Thoracic aorta (tissue), 2 donors: ENCODE measurements at regions not wholly inside any gene's neighbourhood (a gene's known extent, or its start where the extent isn't known, plus 50 kb on each side); places are given as distances from the start of the nearest gene placed in this dataset.

Source experiments
- ATAC-seq: fragments of 150-250 bp; one replicate; pipeline ENCODE4 v1.8.0; 2017; ENCODE audit warnings: low read depth; ENCODE audit not compliant: insufficient number of reproducible peaks, low FRiP score
- DNase-seq: peaks from one replicate; pipeline ENCODE4 v3.0.0-alpha.2; 2020; ENCODE audit warnings: low spot score
- H3K27ac ChIP-seq, 2 donors: fragments of 200-600 bp; sonication (generic); 1 replicate in 1 of 2; 2 replicates in 1 of 2; pipeline ENCODE4 v1.5.1; 2016; ENCODE audit warnings: mild to moderate bottlenecking in 2 of 2, moderate library complexity in 2 of 2
- H3K27me3 ChIP-seq: fragments of 200-600 bp; sonication (generic); replicated peaks from 2 replicates; pipeline ENCODE4 v1.6.0; 2016; ENCODE audit warnings: mild to moderate bottlenecking; ENCODE audit not compliant: insufficient read depth
- H3K36me3 ChIP-seq: fragments of 200-600 bp; sonication (generic); one replicate; pipeline ENCODE4 v1.5.1; 2016
- H3K4me1 ChIP-seq, 2 donors: fragments of 200-600 bp; sonication (generic); 1 replicate in 1 of 2; 2 replicates in 1 of 2; pipeline versions ENCODE4 v1.5.1 to v1.6.0; 2016; ENCODE audit warnings: low read depth in 2 of 2, mild to moderate bottlenecking in 1 of 2; ENCODE audit not compliant: control insufficient read depth in 1 of 2
- H3K4me3 ChIP-seq: fragments of 200-600 bp; sonication (generic); 2 replicates; pipeline ENCODE4 v1.5.1; 2016; ENCODE audit warnings: mild to moderate bottlenecking
- H3K9me3 ChIP-seq: fragments of 200-600 bp; sonication (generic); 2 replicates; pipeline ENCODE4 v1.5.1; 2016
- TF ChIP-seq, protein P1 (sequence below): fragments of 200-600 bp; sonication (generic); IDR thresholded peaks from one replicate; pipeline ENCODE4 v1.5.1; 2019; ENCODE audit warnings: antibody characterized with exemption

DNA sequence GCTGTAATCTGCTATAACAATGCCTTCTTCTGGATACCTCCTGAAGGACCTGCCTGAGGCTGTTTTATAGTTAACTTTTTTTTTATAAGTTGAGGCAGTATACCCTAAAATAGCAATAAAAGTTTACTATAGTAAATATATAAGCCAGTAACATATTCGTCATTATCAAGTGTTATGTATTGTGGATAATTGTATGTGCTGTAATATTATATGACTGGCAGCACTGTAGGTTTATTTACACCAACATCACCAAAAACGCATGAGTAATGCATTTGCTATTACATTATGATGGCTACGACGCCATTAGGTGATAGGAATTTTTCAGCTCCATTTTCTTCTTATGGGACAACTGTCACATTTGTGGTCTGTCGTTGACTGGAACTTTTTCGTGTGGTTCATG, 237.2 kb upstream of the PITX2 start:
- Histone ChIP-seq H3K4me1 (no peaks in the 10 kb centered on the region), H3K4me3 (no peak overlapping the region), H3K27me3 (no peaks in the 10 kb centered on the region), H3K27ac (no peak overlapping the region), H3K9me3 (no peaks in the 10 kb centered on the region), H3K36me3 (no peaks in the 10 kb centered on the region)
- ATAC-seq (no peak), DNase-seq (no peak)
- TF ChIP-seq, protein P1, sequence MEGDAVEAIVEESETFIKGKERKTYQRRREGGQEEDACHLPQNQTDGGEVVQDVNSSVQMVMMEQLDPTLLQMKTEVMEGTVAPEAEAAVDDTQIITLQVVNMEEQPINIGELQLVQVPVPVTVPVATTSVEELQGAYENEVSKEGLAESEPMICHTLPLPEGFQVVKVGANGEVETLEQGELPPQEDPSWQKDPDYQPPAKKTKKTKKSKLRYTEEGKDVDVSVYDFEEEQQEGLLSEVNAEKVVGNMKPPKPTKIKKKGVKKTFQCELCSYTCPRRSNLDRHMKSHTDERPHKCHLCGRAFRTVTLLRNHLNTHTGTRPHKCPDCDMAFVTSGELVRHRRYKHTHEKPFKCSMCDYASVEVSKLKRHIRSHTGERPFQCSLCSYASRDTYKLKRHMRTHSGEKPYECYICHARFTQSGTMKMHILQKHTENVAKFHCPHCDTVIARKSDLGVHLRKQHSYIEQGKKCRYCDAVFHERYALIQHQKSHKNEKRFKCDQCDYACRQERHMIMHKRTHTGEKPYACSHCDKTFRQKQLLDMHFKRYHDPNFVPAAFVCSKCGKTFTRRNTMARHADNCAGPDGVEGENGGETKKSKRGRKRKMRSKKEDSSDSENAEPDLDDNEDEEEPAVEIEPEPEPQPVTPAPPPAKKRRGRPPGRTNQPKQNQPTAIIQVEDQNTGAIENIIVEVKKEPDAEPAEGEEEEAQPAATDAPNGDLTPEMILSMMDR: no peak

DNA sequence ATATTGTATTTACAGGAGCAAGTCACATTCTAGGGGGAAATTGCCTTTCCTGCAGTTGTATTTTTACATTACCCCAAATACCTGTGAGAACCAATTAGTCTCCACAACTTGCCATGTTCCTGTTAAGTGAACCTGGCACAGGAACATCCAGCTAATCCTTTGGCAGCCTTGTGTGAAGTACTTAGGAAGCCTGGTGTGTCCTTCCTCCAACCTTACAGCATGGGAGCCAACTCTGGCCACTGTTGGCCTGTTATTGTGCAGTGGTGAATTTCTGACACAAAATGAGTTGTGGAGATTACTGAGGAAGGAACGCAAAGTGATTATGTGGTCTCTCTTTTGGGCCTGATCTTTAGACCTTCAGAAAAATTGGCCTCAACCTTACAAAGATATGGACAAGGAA, 238.0 kb upstream of the PITX2 start:
- no peak for DNase-seq
- no peak overlapping the region for H3K27ac ChIP-seq
- H3K9me3 ChIP-seq: no peaks in the 10 kb centered on the region
- H3K36me3 ChIP-seq: no peaks in the 10 kb centered on the region
- H3K4me1 ChIP-seq: no peaks in the 10 kb centered on the region
- no peaks in the 10 kb centered on the region for H3K27me3 ChIP-seq
- no peak overlapping the region for H3K4me3 ChIP-seq
- TF ChIP-seq, protein P1: no peak
- ATAC-seq: no peak

DNA sequence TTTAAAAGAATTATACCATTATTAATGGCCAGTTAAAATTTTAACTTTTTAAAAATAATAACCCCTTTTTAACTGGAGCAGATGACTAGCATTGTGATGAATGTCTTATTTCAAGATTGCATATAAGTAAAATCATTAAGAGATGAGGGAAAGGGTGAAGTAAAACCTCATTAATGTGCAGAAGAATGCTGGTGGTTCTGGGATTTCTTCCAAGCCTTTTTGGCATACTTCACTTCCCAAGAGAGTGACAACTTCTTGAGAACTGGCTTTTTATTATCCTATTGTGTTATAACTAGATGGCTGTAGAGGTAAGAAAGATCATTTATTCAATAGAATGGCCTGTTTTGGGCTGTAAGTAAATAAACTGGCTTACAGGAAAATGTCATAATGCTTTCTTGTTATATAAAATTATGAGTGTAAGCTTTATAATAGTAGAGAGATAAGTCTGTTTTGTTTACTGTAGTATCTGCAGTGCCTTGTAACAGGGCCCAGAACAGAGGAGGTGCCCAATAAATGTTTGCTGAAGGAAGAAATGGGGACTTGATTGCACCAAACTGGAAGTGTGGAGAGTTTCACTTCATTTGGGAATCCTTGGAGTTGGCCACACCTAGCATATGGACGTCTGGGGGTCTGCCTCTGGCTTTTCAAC, 242.9 kb upstream of the PITX2 start:
- TF ChIP-seq, protein P1: no peak
- Histone ChIP-seq H3K27me3 (no peaks in the 10 kb centered on the region), H3K27ac (no peak overlapping the region), H3K4me3 (no peak overlapping the region), H3K4me1 (peaks cover 4 to 23% of the 10 kb centered on the region in 2 donors), H3K9me3 (no peaks in the 10 kb centered on the region), H3K36me3 (no peaks in the 10 kb centered on the region)
- no peak for ATAC-seq
- no peak for DNase-seq

DNA sequence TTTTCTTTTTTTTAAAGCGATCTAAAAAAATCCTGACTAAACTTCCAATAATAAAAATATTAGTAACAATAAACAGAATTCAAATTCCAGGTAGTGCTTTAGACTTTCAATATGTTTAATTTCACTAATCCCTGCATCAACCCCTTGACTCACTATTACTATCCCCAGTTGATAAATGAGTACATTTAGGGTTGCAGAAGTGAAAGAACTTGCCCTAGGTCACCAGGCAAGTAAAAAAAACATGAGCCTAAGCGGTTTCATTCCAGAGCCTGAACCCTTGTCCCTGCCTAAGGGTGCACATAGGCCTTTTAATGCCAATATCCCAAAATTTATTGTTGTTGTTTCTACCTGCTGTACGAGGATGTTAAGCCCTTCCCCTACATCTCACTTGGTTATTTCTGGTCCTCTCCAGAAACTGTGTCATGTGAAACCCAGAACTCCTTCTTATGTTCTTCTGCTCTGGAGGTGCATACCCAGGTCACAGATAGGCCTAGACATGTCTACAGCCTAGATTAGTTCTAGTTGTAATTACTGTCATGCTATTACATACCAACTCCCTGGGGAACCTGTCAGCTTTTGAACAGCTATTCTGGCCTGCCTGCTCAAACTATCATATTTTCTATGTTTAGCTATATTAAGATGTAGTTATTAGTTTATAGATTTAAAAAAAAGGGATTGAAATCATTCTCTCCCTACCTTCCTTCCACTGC, 244.5 kb upstream of the PITX2 start:
- DNase-seq: no peak
- no peaks in the 10 kb centered on the region for H3K36me3 ChIP-seq
- TF ChIP-seq, protein P1: no peak

DNA sequence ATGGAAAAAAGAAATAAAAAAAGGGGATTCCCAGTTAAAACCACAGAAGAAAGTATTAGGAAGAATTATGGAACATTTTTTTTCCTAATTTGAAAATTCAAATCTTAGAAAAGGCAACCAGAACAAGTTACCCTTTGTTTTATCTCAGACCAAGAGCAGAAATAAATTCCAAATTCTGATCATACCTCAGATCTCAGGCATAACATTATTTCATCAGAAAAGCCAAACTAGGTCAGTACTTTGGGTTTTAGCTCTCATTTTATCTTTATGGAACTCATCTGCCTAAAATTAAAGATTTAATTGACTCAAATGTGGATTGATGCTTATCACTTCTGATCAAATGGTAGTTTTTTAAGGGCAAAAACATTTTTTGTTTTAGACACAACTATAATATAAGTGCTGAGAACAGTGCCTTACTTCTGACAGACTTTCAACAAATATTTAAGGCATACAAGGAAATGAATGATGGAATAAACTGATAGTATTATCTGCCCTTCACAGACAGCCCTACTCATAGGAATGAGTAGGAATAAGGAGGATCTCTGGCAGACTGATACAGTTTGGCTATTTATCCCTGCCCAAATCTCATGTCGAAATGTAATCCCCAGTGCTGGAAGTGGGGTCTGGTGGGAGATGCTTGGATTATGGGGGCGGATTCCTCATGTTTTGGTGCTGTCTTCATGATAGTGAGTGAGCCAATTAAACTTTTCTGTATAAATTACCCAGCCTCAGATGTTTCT, 245.3 kb upstream of the PITX2 start:
- Histone ChIP-seq H3K27ac (no peak overlapping the region), H3K36me3 (no peaks in the 10 kb centered on the region), H3K4me3 (no peak overlapping the region), H3K27me3 (no peaks in the 10 kb centered on the region), H3K9me3 (no peaks in the 10 kb centered on the region), H3K4me1 (peaks cover 4 to 23% of the 10 kb centered on the region in 2 donors)
- TF ChIP-seq, protein P1: no peak
- DNase-seq (no peak), ATAC-seq (no peak)

More for the DNA sequence above, 244.5 kb upstream of the PITX2 start:
- Histone ChIP-seq H3K27me3 (no peaks in the 10 kb centered on the region), H3K27ac (no peak overlapping the region), H3K4me3 (no peak overlapping the region), H3K9me3 (no peaks in the 10 kb centered on the region), H3K4me1 (peaks cover 4 to 23% of the 10 kb centered on the region in 2 donors)
- ATAC-seq: no peak
